ENCODE measurements at regions not wholly inside any gene's neighbourhood (a gene's known extent, or its start where the extent isn't known, plus 50 kb on each side); places are given as distances from the start of the nearest gene placed in this dataset.

- TF ChIP-seq, protein P1, sequence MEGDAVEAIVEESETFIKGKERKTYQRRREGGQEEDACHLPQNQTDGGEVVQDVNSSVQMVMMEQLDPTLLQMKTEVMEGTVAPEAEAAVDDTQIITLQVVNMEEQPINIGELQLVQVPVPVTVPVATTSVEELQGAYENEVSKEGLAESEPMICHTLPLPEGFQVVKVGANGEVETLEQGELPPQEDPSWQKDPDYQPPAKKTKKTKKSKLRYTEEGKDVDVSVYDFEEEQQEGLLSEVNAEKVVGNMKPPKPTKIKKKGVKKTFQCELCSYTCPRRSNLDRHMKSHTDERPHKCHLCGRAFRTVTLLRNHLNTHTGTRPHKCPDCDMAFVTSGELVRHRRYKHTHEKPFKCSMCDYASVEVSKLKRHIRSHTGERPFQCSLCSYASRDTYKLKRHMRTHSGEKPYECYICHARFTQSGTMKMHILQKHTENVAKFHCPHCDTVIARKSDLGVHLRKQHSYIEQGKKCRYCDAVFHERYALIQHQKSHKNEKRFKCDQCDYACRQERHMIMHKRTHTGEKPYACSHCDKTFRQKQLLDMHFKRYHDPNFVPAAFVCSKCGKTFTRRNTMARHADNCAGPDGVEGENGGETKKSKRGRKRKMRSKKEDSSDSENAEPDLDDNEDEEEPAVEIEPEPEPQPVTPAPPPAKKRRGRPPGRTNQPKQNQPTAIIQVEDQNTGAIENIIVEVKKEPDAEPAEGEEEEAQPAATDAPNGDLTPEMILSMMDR (IDR thresholded peaks at IDR 0.05): no peak
- TF ChIP-seq POLR2A (IDR thresholded peaks at IDR 0.05): no peak
- intact Hi-C loops (cut with DNase I; ENCODE audit: low total_unique reads): no loop called here
- WGBS, 2 donors: 81% methylated on average over 8 to 19 of the region's 19 CpGs
These were observed 158.6 kb downstream of the AXIN2 start for GRCh38 chr17:65402513-65403496.

GRCh38 chr17:65401561-65401960 is 159.9 kb downstream of the AXIN2 start:
- WGBS, 2 donors: 61 to 66% methylated on average over 3 of the region's 3 CpGs
- intact Hi-C loops (cut with DNase I; ENCODE audit: low total_unique reads): no loop called here
- Histone ChIP-seq H3K4me3 (no peak overlapping the region), H3K36me3 (ENCODE audit: low read depth, missing control alignments) (no peaks in the 10 kb centered on the region), H3K4me1 (no peaks in the 10 kb centered on the region), H3K27ac (no peak overlapping the region), H3K9me3 (no peaks in the 10 kb centered on the region), H3K27me3 (no peaks in the 10 kb centered on the region)
- TF ChIP-seq POLR2A (IDR thresholded peaks at IDR 0.05): no peak
- TF ChIP-seq, protein P1 (IDR thresholded peaks at IDR 0.05): no peak
- DNase-seq: no peak

More at GRCh38 chr17:65402513-65403496, 158.6 kb downstream of the AXIN2 start:
- Histone ChIP-seq H3K9me3 (no peaks in the 10 kb centered on the region), H3K4me3 (no peak overlapping the region), H3K27me3 (no peaks in the 10 kb centered on the region), H3K27ac (no peak overlapping the region), H3K4me1 (no peaks in the 10 kb centered on the region), H3K36me3 (ENCODE audit: low read depth, missing control alignments) (no peaks in the 10 kb centered on the region)
- no peak for DNase-seq

DNA sequence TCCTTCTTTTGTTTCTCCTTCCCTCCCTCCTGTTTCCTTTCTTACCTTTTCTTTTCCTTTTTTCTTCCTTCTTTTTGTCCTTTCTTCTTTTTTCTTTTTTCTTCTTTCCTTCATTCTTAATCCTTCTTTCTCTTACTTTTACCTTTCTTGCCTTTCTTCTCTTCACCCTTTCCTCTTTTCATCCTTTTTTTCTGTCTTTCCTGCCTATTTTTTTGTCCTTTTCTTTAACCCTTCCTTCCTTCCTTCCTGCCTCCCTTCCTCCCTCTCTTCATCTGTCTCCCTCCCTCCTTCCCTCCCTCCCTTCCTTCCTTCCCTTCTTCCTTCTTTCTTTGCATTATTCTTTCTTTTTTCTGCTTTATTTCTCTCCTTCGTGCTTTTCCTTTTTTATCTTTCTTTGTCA is 160.7 kb downstream of the AXIN2 start:
- H3K9me3 ChIP-seq: no peaks in the 10 kb centered on the region
- H3K27me3 ChIP-seq: no peaks in the 10 kb centered on the region
- no peak overlapping the region for H3K4me3 ChIP-seq
- WGBS, 2 donors: 95 to 100% methylated on average over 1 of the region's 1 CpG
- H3K36me3 ChIP-seq (ENCODE audit: low read depth, missing control alignments): no peaks in the 10 kb centered on the region
- H3K4me1 ChIP-seq: no peaks in the 10 kb centered on the region
- no peak for TF ChIP-seq POLR2A (IDR thresholded peaks at IDR 0.05)
- TF ChIP-seq, protein P1 (IDR thresholded peaks at IDR 0.05): no peak
- no peak for DNase-seq
- no peak overlapping the region for H3K27ac ChIP-seq
- intact Hi-C loops (cut with DNase I; ENCODE audit: low total_unique reads): no loop called here

DNA sequence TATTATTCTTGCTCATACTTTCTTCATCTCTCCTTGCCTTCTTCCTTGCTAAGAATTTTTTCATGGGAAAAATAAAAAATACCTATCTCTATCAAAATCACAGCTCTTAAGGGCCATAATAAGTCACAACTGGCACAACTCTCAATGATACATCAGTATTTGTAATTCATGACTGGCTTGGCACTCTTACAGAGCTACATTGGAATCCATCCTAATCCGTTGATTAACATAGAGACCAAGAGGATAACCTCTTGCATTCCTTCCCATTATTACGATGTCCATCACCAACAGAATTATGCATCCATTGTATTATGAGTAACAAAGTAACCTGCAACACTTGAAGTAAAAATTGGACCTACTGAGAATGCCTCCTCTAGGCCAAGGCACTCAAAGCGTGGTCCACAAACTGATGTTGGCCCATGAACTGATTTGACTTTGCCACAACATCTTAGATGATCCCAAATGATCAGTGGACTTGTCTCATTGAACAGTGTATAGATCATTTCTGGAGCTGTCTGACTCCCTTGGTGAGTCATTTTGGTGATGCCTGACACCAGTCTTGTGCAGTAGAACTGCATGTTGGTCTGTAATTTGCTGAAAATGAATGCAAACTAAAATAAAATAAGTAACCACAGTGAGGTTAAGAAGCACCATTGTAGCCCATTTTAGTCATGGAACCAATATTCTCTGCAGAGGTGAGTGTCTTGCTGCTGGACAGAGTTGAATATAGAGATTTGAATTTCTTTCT is 163.2 kb downstream of the AXIN2 start:
- Histone ChIP-seq H3K4me3 (no peak overlapping the region), H3K36me3 (ENCODE audit: low read depth, missing control alignments) (no peaks in the 10 kb centered on the region), H3K27ac (no peak overlapping the region), H3K9me3 (no peaks in the 10 kb centered on the region), H3K27me3 (no peaks in the 10 kb centered on the region), H3K4me1 (no peaks in the 10 kb centered on the region)
- intact Hi-C loops (cut with DNase I; ENCODE audit: low total_unique reads): no loop called here
- TF ChIP-seq, protein P1 (IDR thresholded peaks at IDR 0.05): no peak
- TF ChIP-seq POLR2A (IDR thresholded peaks at IDR 0.05): no peak
- WGBS, 2 donors: 90 to 91% methylated on average over 3 of the region's 3 CpGs
- no peak for DNase-seq
